ENCODE measurements at regions not wholly inside any gene's neighbourhood (a gene's known extent, or its start where the extent isn't known, plus 50 kb on each side); places are given as distances from the start of the nearest gene placed in this dataset.
"Not testable (repeated sequence)": the region's sequence is repeated elsewhere in the genome, so short reads cannot be mapped to it uniquely, and the experiment has no call there.

GRCh38 chr16:21536740-21537139, 62.6 kb upstream of the METTL9 start:
- DNase-seq, result not testable (repeated sequence)

DNA sequence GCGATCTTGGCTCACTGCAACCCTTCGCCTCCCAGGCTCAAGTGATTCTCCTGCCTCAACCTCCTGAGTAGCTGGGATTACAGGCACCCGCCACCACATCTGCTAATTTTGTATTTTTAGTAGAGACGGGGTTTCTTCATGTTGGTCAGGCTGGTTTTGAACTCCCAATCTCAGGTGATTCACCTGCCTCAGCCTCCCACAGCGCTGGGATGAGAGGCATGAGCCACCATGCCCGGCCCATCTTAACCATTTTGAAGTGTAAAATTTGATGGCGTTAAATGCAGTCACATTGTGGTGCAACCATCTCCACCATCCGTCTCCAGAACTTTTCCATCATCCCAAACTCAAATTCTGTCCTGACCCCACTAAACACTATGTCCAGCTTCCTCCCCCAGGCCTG, 61.8 kb upstream of the METTL9 start:
- DNase-seq, result not testable (repeated sequence)

GRCh38 chr16:21539107-21539618, 60.2 kb upstream of the METTL9 start:
- not testable (repeated sequence) for DNase-seq

GRCh38 chr16:21540770-21541433, 58.5 kb upstream of the METTL9 start:
- not testable (repeated sequence) for DNase-seq

DNA sequence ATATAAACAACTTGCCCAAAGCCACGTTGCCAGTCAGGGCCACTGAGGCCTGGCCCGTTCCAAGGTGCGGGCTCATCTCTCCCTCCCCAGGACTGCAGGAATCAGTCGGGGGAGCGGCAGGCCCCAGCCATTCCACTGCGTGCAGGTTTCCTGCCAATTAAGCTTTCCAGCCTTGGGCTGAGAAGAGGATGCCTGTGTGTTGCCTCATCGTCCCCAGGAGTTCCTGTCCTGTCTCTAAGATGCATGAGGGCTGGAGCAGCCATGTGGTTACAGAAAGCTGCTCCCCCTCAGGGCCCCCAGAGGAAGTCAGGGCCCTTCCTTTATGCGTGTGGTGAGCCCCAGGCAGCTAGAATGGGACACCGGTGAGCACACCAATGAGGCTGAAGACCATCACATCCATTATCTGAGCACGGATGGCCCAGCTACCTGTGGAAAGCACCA, 57.7 kb upstream of the METTL9 start:
- DNase-seq, result not testable (repeated sequence)

GRCh38 chr16:21542075-21542474, 57.3 kb upstream of the METTL9 start:
- DNase-seq, result not testable (repeated sequence)

DNA sequence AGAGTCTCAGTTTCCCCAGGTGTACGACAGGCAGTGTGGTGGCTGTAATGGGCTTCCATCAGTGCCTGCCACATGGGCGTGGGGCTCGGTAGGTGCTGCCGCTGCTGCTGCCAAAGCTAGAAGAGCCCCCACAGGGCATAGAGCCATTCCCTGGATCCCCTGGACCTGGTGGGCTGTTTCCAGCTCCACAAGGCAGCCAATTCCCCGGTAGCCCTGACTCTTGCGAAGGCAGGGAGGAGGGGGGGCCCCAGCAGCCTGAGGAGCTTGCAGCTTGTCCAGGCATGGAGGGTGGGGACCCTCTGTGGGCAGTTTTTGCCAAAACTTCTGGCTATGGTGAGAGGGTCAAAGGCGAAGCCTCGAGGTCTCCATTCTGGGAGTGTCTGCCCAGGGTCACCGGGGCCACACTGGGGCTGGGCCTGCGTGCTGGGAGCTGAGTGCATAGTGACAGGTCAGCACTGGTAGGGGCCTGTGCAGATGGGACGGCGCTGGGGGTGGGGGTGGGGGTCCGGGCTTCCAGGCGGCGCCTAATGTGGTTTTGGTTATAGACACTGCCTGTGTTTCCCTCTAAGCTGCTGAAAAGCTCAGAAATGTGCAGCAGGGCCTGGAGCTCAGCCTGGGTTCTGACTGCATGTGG, 56.8 kb upstream of the METTL9 start:
- DNase-seq, result not testable (repeated sequence)

DNA sequence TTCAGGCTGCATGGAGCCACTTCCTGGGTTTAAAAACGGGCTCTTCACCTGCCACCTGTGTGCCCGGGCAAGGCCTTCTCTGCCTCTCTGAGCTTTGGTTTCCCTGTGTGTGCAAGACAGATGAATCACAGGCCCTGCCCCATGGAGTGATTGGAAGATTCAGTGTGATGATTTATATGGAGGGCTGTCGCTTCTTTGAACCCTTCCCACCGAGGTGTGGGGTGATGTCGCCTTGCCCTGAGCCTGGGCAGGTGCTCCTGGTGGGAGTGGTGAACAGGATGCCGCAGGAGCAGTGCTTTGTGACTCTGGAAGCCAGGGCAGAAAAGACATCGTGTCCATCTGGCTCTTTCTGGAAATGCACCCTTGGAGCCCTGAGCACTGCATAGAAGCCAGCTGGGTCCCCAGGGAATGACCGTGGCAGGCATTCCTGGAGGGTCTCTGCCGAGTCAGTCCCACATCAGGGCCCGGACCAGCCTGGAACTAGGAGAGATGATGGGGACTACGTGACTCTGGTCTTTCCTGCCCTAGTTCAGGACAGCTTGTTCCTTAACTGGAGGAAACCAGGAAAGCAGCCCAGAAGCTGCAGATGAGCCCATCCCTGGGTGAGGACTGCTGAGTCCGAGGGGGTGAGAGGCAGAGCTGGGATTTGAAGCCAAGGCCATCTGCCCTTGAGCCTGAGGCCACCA, 56.1 kb upstream of the METTL9 start:
- not testable (repeated sequence) for DNase-seq

DNA sequence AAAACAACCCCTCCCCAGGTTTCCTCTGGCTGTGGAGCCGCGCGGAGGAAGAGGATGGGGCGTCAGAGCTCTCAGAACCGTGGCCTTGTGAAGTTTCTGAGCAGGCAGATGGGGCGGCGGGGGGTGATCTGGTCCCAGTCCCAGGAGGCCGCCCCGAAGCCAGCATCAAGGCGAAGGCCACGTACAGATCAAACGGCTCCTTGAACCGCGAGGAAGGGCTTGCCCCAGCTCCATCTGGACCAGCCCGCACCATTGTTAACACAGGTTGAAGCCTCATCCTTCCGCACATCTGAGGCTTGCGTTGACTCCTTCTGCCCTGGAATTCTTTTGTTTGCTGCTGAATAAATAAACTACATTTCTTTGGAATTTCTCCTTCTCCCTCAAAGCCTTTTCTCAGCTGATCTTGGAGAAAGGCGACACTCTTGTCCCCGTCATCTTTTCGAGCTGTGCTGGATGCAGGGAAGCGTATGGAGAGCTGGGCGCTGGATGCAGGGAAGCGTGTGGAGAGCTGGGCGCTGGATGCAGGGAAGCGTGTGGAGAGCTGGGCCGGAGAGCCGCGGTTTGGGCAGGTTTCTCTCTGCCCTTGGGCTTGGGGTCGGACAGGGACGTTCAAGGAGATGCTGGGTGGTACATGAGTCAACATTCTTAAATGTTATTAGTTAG, 53.6 kb upstream of the METTL9 start:
- DNase-seq, result not testable (repeated sequence)

DNA sequence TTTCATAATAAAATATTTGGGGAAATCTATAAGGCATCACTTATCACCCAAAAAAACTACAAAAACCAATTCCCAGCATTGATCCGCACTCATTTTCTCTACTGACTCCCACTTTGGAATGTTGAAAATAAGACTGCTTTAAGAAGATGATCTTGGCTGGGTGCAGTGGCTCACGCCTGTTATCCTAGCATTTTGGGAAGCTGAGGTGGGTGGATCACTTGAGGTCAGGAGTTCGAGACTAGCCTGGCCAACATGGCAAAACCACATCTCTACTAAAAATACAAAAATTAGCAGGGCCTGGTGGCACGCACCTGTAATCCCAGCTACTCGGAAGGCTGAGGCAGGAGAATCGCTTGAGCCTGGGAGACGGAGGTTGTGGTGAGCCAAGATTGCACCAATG, 50.0 kb upstream of the METTL9 start:
- DNase-seq, result not testable (repeated sequence)

Data from femur (tissue), 1 donor.